ENCODE measurements at regions not wholly inside any gene's neighbourhood (a gene's known extent, or its start where the extent isn't known, plus 50 kb on each side); places are given as distances from the start of the nearest gene placed in this dataset.

DNA sequence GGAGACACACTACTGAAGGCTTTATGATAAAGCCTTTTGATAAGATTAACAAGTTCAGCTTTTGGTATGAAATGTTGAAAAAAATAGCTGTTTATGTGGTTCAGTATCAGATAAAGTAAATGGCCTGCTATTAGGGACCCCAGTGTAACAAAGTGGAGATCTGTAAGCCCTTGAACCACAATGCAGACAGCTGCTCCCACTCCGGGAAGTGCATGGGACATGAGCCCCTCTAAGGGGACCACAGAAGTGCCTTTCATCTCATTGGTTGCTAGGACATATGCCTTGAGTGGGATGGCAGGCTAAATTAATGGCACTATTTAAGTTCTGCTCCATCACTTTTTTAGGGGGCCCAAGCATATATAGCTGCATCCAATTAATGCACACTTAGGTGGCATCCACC, 167.6 kb upstream of the SOX11 start:
- H3K9me3 ChIP-seq (ENCODE audit: control insufficient read depth in 1 of 2, insufficient read depth in 1 of 2, low read depth in 1 of 2, low read length in 2 of 2) = peaks cover 3 to 15% of the 10 kb centered on the region in 2 experiments; a peak in 2 of 4 replicates
- H2AFZ ChIP-seq (ENCODE audit: low read depth, low read length, poor library complexity, severe bottlenecking) = no peak overlapping the region
- no peaks in the 10 kb centered on the region for H4K20me1 ChIP-seq (ENCODE audit: insufficient read depth)
- ATAC-seq (no peak), DNase-seq (ENCODE audit: low read depth, low spot score) (no peak)
- no peaks in the 10 kb centered on the region for H3K36me3 ChIP-seq (ENCODE audit: control insufficient read depth in 1 of 2, insufficient read depth in 2 of 2, low read length in 2 of 2)
- no peak overlapping the region for H3K9ac ChIP-seq (ENCODE audit: low read length)
- H3K4me3 ChIP-seq (replicated peaks in 1 of 2; ENCODE audit: low read depth in 1 of 2, low read length in 2 of 2) = no peak overlapping the region
- RAD21 ChIA-PET (ENCODE audit: low non-redundant PET in 1 of 2, low total read pairs in 2 of 2, uncharacterized antibody in 2 of 2, unreplicated experiment in 2 of 2) = no interaction called here
- no TSS peak for BruUV-seq (replicated peaks)
- no peak for TF ChIP-seq CEBPB (IDR thresholded peaks at IDR 0.05; ENCODE audit: low read depth)
- no peak for TF ChIP-seq CBX3 (IDR thresholded peaks at IDR 0.05; ENCODE audit: low read depth)
- TF ChIP-seq SIN3A (IDR thresholded peaks at IDR 0.05; ENCODE audit: low read depth) = no peak
- no peak for TF ChIP-seq TCF7L2 (IDR thresholded peaks at IDR 0.05; ENCODE audit: borderline replicate concordance, extremely low read depth, insufficient read depth, insufficient read length)
- TF ChIP-seq, protein P1, sequence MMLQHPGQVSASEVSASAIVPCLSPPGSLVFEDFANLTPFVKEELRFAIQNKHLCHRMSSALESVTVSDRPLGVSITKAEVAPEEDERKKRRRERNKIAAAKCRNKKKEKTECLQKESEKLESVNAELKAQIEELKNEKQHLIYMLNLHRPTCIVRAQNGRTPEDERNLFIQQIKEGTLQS (IDR thresholded peaks at IDR 0.05) = no peak
- TF ChIP-seq SP1 (IDR thresholded peaks at IDR 0.05; ENCODE audit: low read depth) = no peak
- TF ChIP-seq, protein P2, sequence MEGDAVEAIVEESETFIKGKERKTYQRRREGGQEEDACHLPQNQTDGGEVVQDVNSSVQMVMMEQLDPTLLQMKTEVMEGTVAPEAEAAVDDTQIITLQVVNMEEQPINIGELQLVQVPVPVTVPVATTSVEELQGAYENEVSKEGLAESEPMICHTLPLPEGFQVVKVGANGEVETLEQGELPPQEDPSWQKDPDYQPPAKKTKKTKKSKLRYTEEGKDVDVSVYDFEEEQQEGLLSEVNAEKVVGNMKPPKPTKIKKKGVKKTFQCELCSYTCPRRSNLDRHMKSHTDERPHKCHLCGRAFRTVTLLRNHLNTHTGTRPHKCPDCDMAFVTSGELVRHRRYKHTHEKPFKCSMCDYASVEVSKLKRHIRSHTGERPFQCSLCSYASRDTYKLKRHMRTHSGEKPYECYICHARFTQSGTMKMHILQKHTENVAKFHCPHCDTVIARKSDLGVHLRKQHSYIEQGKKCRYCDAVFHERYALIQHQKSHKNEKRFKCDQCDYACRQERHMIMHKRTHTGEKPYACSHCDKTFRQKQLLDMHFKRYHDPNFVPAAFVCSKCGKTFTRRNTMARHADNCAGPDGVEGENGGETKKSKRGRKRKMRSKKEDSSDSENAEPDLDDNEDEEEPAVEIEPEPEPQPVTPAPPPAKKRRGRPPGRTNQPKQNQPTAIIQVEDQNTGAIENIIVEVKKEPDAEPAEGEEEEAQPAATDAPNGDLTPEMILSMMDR (IDR thresholded peaks at IDR 0.05 in 2 of 3, conservative IDR thresholded peaks at IDR 0.05 in 1 of 3; ENCODE audit: borderline replicate concordance in 1 of 3, insufficient read depth in 1 of 3, low read depth in 2 of 3, low read length in 2 of 3) = no peak
- no peak for TF ChIP-seq FOSL1 (IDR thresholded peaks at IDR 0.05; ENCODE audit: low read depth)
- no peak for TF ChIP-seq ZFX (IDR thresholded peaks at IDR 0.05)
- no peak for TF ChIP-seq RAD21 (IDR thresholded peaks at IDR 0.05; ENCODE audit: low read depth)
- no peaks in the 10 kb centered on the region for H3K9me2 ChIP-seq (ENCODE audit: insufficient read depth)
- POLR2A ChIA-PET = no interaction called here
- no peaks in the 10 kb centered on the region for H3K4me1 ChIP-seq (ENCODE audit: control insufficient read depth in 1 of 2, insufficient read depth in 2 of 2, low read length in 2 of 2)
- H3K4me2 ChIP-seq (ENCODE audit: low read length) = no peak overlapping the region
- H3K79me2 ChIP-seq (ENCODE audit: insufficient read depth, low read length) = no peaks in the 10 kb centered on the region
- intact Hi-C loops (cut with micrococcal nuclease) = no loop called here
- CTCF ChIA-PET = no interaction called here
- H3K27me3 ChIP-seq (ENCODE audit: insufficient read depth, low read length) = no peaks in the 10 kb centered on the region
- H3K27ac ChIP-seq (ENCODE audit: low read depth, low read length) = no peak overlapping the region

DNA sequence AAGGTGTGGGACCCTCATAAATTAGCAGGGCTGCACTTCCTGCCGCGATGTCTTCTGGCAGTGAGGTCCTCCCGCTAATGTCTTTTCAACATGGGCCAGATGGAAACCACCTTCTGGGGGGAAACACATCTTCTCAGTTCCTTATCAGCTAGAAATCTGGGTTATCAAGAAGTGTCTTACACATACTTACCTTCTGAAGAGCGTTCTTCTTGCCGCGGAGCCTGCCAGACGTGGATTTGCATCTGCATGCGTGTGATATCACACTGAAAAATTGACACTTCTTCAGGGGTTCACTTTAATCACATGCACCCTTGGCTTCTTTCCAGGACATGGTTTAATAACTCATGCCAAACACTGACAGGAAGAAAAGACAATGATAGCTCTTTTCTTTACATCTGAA, 163.5 kb upstream of the SOX11 start:
- Histone ChIP-seq H3K4me3 (replicated peaks in 1 of 2; ENCODE audit: low read depth in 1 of 2, low read length in 2 of 2) (no peak overlapping the region), H3K36me3 (ENCODE audit: control insufficient read depth in 1 of 2, insufficient read depth in 2 of 2, low read length in 2 of 2) (no peaks in the 10 kb centered on the region), H4K20me1 (ENCODE audit: insufficient read depth) (no peaks in the 10 kb centered on the region), H3K9me3 (ENCODE audit: control insufficient read depth in 1 of 2, insufficient read depth in 1 of 2, low read depth in 1 of 2, low read length in 2 of 2) (peaks cover 4 to 11% of the 10 kb centered on the region in 2 experiments; a peak in 2 of 4 replicates), H3K4me2 (ENCODE audit: low read length) (no peak overlapping the region), H3K9me2 (ENCODE audit: insufficient read depth) (no peaks in the 10 kb centered on the region), H3K27ac (ENCODE audit: low read depth, low read length) (no peak overlapping the region), H3K79me2 (ENCODE audit: insufficient read depth, low read length) (no peaks in the 10 kb centered on the region), H3K4me1 (ENCODE audit: control insufficient read depth in 1 of 2, insufficient read depth in 2 of 2, low read length in 2 of 2) (no peaks in the 10 kb centered on the region), H3K9ac (ENCODE audit: low read length) (no peak overlapping the region), H3K27me3 (ENCODE audit: insufficient read depth, low read length) (no peaks in the 10 kb centered on the region), H2AFZ (ENCODE audit: low read depth, low read length, poor library complexity, severe bottlenecking) (no peak overlapping the region)
- ChIA-PET CTCF (no interaction called here), POLR2A (no interaction called here), RAD21 (ENCODE audit: low non-redundant PET in 1 of 2, low total read pairs in 2 of 2, uncharacterized antibody in 2 of 2, unreplicated experiment in 2 of 2) (no interaction called here)
- intact Hi-C loops (cut with micrococcal nuclease) = no loop called here
- BruUV-seq (replicated peaks) = no TSS peak
- ATAC-seq (no peak), DNase-seq (ENCODE audit: low read depth, low spot score) (no peak)
- no peak for TF ChIP-seq SRF (IDR thresholded peaks at IDR 0.05; ENCODE audit: low read depth)
- TF ChIP-seq, protein P3, sequence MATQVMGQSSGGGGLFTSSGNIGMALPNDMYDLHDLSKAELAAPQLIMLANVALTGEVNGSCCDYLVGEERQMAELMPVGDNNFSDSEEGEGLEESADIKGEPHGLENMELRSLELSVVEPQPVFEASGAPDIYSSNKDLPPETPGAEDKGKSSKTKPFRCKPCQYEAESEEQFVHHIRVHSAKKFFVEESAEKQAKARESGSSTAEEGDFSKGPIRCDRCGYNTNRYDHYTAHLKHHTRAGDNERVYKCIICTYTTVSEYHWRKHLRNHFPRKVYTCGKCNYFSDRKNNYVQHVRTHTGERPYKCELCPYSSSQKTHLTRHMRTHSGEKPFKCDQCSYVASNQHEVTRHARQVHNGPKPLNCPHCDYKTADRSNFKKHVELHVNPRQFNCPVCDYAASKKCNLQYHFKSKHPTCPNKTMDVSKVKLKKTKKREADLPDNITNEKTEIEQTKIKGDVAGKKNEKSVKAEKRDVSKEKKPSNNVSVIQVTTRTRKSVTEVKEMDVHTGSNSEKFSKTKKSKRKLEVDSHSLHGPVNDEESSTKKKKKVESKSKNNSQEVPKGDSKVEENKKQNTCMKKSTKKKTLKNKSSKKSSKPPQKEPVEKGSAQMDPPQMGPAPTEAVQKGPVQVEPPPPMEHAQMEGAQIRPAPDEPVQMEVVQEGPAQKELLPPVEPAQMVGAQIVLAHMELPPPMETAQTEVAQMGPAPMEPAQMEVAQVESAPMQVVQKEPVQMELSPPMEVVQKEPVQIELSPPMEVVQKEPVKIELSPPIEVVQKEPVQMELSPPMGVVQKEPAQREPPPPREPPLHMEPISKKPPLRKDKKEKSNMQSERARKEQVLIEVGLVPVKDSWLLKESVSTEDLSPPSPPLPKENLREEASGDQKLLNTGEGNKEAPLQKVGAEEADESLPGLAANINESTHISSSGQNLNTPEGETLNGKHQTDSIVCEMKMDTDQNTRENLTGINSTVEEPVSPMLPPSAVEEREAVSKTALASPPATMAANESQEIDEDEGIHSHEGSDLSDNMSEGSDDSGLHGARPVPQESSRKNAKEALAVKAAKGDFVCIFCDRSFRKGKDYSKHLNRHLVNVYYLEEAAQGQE (IDR thresholded peaks at IDR 0.05; ENCODE audit: low read depth) = no peak
- no peak for TF ChIP-seq ELF1 (IDR thresholded peaks at IDR 0.05; ENCODE audit: borderline replicate concordance, low read depth)
- no peak for TF ChIP-seq SIN3A (IDR thresholded peaks at IDR 0.05; ENCODE audit: low read depth)
- TF ChIP-seq JUND (IDR thresholded peaks at IDR 0.05) = no peak
- no peak for TF ChIP-seq CEBPB (IDR thresholded peaks at IDR 0.05; ENCODE audit: low read depth)
- no peak for TF ChIP-seq RAD21 (IDR thresholded peaks at IDR 0.05; ENCODE audit: low read depth)
- no peak for TF ChIP-seq ZFX (IDR thresholded peaks at IDR 0.05)
- TF ChIP-seq FOSL1 (IDR thresholded peaks at IDR 0.05; ENCODE audit: low read depth) = no peak
